ENCODE measurements at regions not wholly inside any gene's neighbourhood (a gene's known extent, or its start where the extent isn't known, plus 50 kb on each side); places are given as distances from the start of the nearest gene placed in this dataset.

DNA sequence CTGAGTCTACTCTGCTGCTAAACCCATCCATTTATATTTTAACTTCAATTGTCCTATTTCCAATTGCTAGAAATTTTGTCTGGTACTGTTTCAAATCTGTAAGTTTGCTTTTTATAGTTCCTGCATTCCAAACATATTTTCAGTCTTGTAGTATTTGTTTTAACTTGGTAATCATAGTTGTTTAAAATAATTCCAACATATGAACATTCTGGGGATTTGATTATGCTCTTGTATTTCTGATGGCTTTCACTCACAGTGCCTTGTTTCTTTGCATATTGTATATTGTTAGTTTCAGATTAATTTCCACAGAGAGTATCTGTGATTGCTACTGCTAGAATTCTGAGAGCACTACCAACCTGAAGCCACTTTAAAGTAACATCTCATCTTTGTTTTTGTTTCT, 202.4 kb downstream of the ETAA1 start:
- TF ChIP-seq, protein P1, sequence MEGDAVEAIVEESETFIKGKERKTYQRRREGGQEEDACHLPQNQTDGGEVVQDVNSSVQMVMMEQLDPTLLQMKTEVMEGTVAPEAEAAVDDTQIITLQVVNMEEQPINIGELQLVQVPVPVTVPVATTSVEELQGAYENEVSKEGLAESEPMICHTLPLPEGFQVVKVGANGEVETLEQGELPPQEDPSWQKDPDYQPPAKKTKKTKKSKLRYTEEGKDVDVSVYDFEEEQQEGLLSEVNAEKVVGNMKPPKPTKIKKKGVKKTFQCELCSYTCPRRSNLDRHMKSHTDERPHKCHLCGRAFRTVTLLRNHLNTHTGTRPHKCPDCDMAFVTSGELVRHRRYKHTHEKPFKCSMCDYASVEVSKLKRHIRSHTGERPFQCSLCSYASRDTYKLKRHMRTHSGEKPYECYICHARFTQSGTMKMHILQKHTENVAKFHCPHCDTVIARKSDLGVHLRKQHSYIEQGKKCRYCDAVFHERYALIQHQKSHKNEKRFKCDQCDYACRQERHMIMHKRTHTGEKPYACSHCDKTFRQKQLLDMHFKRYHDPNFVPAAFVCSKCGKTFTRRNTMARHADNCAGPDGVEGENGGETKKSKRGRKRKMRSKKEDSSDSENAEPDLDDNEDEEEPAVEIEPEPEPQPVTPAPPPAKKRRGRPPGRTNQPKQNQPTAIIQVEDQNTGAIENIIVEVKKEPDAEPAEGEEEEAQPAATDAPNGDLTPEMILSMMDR (conservative IDR thresholded peaks at IDR 0.05 in 1 of 2, IDR thresholded peaks at IDR 0.05 in 1 of 2; ENCODE audit: extremely low read depth in 1 of 2, insufficient read depth in 1 of 2, low read depth in 1 of 2, low read length in 2 of 2), result no peak
- TF ChIP-seq EZH2 (IDR thresholded peaks at IDR 0.05; ENCODE audit: borderline replicate concordance, low read length), result no peak
